Retina (tissue), 1 donor: ENCODE measurements at regions not wholly inside any gene's neighbourhood (a gene's known extent, or its start where the extent isn't known, plus 50 kb on each side); places are given as distances from the start of the nearest gene placed in this dataset.

Experiments
- DNase-seq: peaks from one replicate; pipeline ENCODE4 v3.0.0-alpha.2; 2016

DNA sequence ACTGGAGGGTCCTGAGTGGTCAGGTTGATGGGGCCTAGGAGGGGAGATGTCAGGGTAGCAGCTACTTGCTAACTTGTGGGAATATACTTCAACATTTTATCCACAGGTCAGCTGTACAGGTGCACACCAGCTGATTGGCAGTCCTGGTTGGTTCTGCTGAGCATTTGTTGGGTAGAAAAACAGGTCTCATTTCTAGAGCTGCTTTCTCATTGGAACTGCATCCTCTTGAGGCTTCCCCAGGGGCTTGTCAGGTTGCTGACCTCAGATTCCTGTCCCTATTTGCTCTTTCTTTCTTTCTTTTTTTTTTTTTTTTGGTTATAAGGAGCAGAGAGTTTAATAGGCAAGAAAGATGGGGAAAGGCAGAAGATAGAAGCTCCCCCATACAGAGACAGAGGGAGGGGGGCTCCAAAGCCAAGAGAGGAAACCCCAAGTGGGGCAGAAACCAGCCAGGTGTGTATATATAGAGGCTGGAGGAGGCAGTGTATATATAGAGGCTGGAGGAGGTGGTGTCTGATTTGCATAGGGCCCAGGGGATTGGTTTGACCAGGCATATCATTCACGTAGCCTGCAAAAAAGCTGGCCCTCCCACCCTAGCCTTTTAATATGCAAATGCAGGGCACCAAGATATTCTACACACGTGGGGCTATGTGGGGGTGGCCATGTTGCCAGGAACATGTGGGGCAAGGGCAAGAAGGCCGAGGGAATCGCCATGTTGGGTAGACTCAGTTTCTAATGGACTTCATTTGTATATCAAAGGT is 57.3 kb upstream of the STUM start:
- no peak for DNase-seq

DNA sequence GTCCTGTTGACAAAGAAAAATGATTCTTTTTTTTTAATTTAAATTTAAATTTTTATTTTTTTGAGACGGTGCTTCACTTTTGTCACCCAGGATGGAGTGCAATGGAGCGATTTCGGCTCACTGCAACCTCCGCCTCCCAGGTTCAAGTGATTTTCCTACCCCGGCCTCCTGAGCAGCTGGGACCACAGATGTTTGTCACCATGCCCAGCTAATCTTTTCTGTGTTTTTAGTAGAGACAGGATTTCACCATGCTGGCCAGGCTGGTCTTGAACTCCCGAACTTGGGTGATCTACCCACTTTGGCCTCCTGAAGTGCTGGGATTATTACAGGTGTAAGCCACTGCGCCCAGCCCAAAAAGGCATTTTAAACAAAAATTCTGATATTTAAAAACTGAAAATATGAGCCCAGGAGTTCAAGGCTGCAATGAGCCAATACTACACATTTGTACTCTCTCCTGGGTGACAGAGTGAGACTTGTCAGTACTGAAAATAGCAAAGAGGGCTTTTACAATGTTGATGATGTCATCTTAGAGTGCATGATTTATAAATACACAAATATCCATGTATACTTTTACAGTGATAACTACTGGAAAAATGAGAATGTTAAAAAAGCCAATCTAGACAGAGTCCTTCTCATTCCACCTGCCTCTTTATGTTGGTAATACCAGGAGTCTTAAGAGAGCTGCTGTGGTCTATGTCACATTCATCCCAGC is 56.0 kb upstream of the STUM start:
- DNase-seq: no peak

DNA sequence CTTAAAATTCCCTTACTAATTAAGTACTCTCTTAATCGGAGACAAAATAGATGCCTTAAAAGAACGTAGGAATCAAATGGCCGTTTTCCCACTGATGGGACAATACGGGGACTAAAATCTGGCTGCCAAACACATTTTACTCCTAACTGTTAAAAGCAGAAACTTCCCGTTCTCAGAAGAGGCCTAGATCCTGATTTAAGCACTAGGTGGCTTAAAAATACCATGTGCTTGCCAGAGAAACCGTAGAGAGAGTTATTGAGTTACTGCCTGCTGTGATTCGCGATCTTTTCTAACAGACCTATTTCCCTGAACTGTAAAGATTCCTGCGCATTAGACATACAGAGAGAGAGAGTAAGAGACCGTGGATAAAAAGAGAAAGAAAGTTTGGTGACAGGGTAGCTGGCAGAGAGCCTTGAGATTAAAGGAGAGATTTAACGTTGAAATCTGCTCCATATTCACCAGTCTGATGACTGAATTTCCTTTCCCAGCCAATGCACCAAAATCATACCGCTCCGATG is 54.4 kb upstream of the STUM start:
- no peak for DNase-seq

DNA sequence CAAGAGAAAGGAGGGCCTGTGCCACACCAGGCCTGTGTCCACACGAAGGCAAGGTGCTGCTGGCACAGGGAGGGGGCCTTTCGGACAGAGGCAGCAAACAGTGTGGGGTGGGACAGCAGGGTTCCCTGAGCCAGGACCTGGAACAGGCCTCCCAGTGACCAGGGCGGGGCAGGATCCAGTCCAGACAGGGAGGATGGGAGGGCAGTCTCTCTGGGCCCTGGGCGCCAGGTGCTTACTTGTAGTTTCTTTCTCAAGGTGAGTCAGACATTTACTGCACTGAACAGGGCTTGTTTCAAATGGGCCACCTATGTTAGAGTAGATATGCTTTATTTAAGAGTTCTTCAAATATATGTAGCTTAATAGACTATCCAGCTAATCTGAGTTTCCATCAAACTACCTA is 52.8 kb upstream of the STUM start:
- DNase-seq: no peak

DNA sequence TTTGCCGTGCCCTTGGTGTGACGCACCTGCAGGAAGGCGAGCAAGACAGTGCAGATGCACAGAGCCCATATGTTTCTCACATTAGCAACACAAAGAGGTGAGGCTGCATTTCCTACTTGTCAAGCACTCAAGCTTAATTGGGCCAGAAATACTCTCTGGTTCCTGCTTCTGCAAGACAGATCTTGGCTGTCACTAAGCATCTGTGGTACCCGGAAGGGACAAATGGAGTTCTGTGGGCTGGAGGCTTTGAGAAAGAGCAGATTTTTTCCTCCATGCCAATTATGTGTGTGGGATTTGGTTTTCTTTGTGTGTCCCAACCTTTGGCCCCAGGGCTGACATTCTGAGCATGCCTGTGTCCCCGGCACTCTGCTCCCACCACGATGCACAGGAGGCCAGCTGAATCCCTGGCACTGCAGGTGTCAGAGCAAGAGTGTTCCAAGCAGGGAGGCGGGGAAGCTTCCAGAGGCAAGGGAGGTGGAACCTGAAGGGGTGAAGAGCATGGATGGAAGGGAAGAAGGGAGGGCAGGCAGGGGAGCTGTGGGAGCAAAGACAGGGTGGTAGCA is 52.0 kb upstream of the STUM start:
- peak; percentile 46 for DNase-seq

DNA sequence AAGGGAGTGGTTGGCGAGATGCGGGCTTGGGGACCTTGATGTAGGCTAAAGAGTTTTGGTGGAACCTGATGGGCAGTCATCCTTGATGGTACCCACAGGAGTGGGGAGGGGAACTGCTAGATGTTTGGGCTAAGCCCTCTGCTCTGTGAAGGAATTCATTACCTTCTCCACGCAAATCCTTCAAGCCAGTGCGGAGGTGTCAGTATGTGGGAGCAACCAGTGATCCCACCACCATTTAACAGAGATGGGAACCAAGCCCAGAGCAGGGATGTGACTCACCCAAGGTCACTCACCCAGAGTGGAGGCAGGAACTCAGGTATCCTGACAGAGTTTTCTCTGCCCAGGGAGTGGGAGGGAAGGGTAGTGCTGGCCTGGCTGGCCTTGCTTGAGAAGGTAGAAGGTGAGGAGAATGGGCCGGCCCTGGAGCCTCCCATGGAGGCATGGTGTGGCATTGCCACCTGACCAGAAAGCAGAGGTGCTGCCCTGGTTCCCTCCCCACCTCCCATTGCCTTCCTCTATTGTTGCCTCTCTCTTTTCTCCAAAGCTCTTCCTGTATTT is 51.2 kb upstream of the STUM start:
- no peak for DNase-seq

DNA sequence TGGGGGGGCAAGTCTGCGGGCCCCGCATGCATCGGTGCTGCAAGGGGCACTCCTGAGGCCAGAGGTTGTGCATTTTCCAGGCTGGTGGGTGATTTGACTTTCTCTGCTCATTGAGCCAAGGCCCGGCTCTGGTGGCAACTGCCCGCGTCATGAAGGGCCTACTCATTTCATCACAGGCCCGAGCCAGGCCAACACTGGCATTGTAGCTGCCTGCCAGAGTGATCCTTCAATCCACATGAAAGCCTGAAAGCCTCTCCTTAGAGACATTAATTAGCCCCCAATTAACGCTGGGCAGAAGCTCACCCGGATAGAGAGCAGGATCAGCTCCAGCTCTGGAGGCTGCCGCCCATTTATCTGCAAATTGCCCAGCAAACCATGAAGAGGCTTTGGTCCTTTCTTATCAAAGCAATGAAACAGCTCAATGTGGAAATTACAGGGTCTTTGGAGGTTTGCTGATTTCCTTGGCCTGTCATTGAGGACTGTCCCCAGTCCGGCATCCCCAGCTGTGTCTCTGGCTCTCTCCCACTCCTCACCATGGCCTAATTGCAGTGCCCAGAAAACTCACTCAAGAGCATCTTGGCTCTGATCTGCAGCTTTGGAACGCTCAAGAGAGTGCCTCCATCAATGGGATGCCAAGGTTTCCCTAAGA is 50.4 kb upstream of the STUM start:
- peak; percentile 72 for DNase-seq

DNA sequence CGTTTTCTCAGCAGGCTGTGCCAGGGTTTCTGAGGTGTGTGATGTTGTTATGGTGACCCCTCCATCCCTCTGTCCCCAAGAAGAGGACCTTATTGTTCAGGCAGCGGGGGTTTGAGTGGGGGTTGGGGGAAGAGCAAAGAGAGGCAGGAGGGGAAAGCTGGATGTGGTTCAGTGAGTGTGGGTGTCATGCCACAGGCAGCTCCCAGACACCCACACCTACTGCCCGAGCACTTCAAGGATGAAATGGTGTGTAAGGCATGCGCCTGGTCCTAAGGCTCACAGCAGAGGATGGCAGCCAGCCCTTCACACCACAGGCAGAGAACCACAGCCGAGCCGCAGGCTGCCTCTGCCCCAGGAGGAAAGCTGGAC is 49.9 kb upstream of the STUM start:
- no peak for DNase-seq
